ENCODE measurements at regions not wholly inside any gene's neighbourhood (a gene's known extent, or its start where the extent isn't known, plus 50 kb on each side); places are given as distances from the start of the nearest gene placed in this dataset.

DNA sequence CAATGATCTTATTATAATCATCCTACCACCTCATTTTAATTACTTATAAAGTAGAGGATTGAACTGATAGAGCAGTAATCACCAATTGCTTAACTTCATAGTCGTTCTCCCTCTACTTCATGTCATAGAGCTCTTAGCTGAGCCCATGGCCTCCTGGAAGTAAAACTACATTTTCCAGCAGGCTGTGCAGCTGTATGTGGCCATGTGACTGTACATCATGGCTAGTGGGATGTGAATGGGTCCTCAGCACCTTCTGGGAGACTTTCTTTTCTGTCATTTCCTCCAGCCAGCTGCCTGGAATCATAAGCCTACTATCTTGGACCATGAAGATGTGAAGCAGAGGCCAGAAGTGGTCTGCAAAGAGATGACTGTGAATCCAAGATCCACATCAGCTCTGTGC, 128.7 kb upstream of the SKOR2 start:
- TF ChIP-seq, protein P1, sequence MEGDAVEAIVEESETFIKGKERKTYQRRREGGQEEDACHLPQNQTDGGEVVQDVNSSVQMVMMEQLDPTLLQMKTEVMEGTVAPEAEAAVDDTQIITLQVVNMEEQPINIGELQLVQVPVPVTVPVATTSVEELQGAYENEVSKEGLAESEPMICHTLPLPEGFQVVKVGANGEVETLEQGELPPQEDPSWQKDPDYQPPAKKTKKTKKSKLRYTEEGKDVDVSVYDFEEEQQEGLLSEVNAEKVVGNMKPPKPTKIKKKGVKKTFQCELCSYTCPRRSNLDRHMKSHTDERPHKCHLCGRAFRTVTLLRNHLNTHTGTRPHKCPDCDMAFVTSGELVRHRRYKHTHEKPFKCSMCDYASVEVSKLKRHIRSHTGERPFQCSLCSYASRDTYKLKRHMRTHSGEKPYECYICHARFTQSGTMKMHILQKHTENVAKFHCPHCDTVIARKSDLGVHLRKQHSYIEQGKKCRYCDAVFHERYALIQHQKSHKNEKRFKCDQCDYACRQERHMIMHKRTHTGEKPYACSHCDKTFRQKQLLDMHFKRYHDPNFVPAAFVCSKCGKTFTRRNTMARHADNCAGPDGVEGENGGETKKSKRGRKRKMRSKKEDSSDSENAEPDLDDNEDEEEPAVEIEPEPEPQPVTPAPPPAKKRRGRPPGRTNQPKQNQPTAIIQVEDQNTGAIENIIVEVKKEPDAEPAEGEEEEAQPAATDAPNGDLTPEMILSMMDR (IDR thresholded peaks at IDR 0.05): no peak
- no peak for TF ChIP-seq SIN3A (IDR thresholded peaks at IDR 0.05; ENCODE audit: borderline replicate concordance, insufficient read depth, low read depth, low read length)

All from Panc1 (cell line).